SK-N-SH treated with all-trans-retinoic acid at 6 μM for 48 hours (cell line): ENCODE measurements at regions not wholly inside any gene's neighbourhood (a gene's known extent, or its start where the extent isn't known, plus 50 kb on each side); places are given as distances from the start of the nearest gene placed in this dataset.

Source experiments
- BACH2 ChIP-seq: fragments of 250-450 bp; sonication (Bioruptor Pico); IDR thresholded peaks from 2 replicates; pipeline ENCODE4 v1.9.0; 2021; ENCODE audit warnings: mild to moderate bottlenecking, borderline replicate concordance
- TOX ChIP-seq: fragments of 250-450 bp; sonication (Bioruptor Pico); IDR thresholded peaks from 2 replicates; pipeline ENCODE4 v1.8.0; 2021; ENCODE audit warnings: mild to moderate bottlenecking, moderate library complexity, borderline replicate concordance
- ZFP30 ChIP-seq: fragments of 450-650 bp; formaldehyde crosslinking; IDR thresholded peaks from 2 replicates; pipeline ENCODE4 v1.5.0; 2022; ENCODE audit warnings: mild to moderate bottlenecking, moderate library complexity
- ZNF565 ChIP-seq: fragments of 450-650 bp; formaldehyde crosslinking; conservative IDR thresholded peaks from 2 replicates; pipeline ENCODE4 v1.5.0; 2020; ENCODE audit warnings: low read depth, mild to moderate bottlenecking, moderate library complexity
- TF ChIP-seq, protein P1 (sequence below): fragments of 250-450 bp; sonication (Bioruptor Pico); IDR thresholded peaks from 2 replicates; pipeline ENCODE4 v1.8.0; 2021; ENCODE audit warnings: low read depth, mild to moderate bottlenecking, moderate library complexity, borderline replicate concordance
- TF ChIP-seq, protein P2 (sequence below): fragments of 250-450 bp; sonication (Bioruptor Pico); IDR thresholded peaks from 2 replicates; pipeline ENCODE4 v1.8.0; 2020; ENCODE audit warnings: mild to moderate bottlenecking, moderate library complexity, borderline replicate concordance

DNA sequence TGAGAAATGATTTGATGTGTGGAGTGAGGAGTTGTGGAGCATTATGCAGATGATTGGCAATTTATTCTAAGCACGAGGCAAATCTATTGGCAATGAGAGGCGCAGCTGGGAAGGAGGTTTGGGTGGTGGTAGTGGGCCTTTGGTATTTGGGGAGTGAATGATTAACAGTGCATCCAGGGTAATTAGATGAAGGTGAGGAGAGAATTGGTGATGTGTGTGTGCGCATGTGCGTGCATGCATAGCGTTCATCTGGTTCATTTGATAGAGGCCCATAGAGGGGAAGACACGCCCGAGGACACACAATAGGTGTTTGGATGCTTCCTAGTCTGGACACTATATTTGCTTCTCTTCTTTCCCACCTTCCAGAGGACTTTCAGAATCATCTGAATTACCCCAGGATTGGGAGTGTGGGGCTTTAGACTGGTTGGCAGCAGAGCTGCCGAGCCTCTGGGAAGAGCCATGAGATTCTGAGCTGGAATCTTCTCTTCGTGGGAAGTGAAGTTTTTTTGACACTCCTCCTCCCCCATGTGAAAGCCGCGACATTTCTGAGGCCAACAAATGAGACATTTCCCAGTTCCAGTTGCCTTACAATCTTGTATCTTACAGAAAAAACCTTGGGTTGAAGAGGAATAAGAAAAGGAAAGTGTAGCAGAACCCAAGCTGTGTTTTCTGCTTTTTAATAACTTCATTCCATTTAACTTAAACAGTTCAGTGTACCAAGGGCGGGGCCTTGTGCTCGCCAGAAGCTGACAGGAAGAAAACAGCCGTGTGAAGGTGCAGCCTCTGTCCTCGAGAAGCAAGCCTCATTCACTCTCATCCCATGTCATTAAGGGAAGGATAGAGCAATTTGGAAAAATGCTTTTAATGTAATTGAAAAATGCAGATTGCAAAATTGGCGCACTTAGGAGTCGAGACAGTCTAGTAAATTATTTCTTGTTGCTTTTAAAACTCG is 65.2 kb downstream of the SLC25A47 start:
- no peak for TF ChIP-seq TOX (CRISPR knock-in tag)
- TF ChIP-seq, protein P1, sequence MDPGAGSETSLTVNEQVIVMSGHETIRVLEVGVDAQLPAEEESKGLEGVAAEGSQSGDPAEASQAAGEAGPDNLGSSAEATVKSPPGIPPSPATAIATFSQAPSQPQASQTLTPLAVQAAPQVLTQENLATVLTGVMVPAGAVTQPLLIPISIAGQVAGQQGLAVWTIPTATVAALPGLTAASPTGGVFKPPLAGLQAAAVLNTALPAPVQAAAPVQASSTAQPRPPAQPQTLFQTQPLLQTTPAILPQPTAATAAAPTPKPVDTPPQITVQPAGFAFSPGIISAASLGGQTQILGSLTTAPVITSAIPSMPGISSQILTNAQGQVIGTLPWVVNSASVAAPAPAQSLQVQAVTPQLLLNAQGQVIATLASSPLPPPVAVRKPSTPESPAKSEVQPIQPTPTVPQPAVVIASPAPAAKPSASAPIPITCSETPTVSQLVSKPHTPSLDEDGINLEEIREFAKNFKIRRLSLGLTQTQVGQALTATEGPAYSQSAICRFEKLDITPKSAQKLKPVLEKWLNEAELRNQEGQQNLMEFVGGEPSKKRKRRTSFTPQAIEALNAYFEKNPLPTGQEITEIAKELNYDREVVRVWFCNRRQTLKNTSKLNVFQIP (CRISPR knock-in tag) = no peak
- no peak for TF ChIP-seq ZFP30 (CRISPR knock-in tag)
- TF ChIP-seq BACH2 (CRISPR knock-in tag) = no peak
- TF ChIP-seq, protein P2, sequence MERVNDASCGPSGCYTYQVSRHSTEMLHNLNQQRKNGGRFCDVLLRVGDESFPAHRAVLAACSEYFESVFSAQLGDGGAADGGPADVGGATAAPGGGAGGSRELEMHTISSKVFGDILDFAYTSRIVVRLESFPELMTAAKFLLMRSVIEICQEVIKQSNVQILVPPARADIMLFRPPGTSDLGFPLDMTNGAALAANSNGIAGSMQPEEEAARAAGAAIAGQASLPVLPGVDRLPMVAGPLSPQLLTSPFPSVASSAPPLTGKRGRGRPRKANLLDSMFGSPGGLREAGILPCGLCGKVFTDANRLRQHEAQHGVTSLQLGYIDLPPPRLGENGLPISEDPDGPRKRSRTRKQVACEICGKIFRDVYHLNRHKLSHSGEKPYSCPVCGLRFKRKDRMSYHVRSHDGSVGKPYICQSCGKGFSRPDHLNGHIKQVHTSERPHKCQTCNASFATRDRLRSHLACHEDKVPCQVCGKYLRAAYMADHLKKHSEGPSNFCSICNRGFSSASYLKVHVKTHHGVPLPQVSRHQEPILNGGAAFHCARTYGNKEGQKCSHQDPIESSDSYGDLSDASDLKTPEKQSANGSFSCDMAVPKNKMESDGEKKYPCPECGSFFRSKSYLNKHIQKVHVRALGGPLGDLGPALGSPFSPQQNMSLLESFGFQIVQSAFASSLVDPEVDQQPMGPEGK (CRISPR knock-in tag) = no peak
- no peak for TF ChIP-seq ZNF565 (CRISPR knock-in tag)
